DMS114 treated with DMSO at 0.1 percent for 48 hours (cell line): ENCODE measurements at regions not wholly inside any gene's neighbourhood (a gene's known extent, or its start where the extent isn't known, plus 50 kb on each side); places are given as distances from the start of the nearest gene placed in this dataset.
"Not testable (repeated sequence)": the region's sequence is repeated elsewhere in the genome, so short reads cannot be mapped to it uniquely, and the experiment has no call there.

Experiments used
- DNase-seq: peaks from one replicate; lab custom pipeline; 2025; ENCODE audit not compliant: unreplicated experiment; lab: John Stamatoyannopoulos, UW

GRCh38 chr2:40564184-40564583 is 112.3 kb upstream of the SLC8A1 start:
- no peak for DNase-seq

GRCh38 chr2:40579247-40579646 is 127.4 kb upstream of the SLC8A1 start:
- no peak for DNase-seq

GRCh38 chr2:40584432-40584831 is 132.5 kb upstream of the SLC8A1 start:
- no peak for DNase-seq

- no peak for DNase-seq
Observed at GRCh38 chr2:40591774-40592173, 139.9 kb upstream of the SLC8A1 start.

GRCh38 chr2:40592218-40592617 is 140.3 kb upstream of the SLC8A1 start:
- no peak for DNase-seq

GRCh38 chr2:40606862-40607261 is 155.0 kb upstream of the SLC8A1 start:
- no peak for DNase-seq

GRCh38 chr2:40611196-40611595 is 159.3 kb upstream of the SLC8A1 start:
- DNase-seq, result no peak

GRCh38 chr2:40625849-40626248 is 174.0 kb upstream of the SLC8A1 start:
- no peak for DNase-seq

- DNase-seq, result no peak
Observed at GRCh38 chr2:40628556-40628955, 176.7 kb upstream of the SLC8A1 start.

- no peak for DNase-seq
Observed at GRCh38 chr2:40629768-40630434, 178.0 kb upstream of the SLC8A1 start.

- DNase-seq, result no peak
Observed at GRCh38 chr2:40639320-40639719, 187.4 kb upstream of the SLC8A1 start.

GRCh38 chr2:40642237-40642636 is 190.3 kb upstream of the SLC8A1 start:
- DNase-seq, result no peak

- DNase-seq, result no peak
Observed at GRCh38 chr2:40642726-40643125, 190.8 kb upstream of the SLC8A1 start.

- DNase-seq, result no peak
Observed at GRCh38 chr2:40646642-40647041, 194.8 kb upstream of the SLC8A1 start.

- DNase-seq, result no peak
Observed at GRCh38 chr2:40652155-40652554, 200.3 kb upstream of the SLC8A1 start.

GRCh38 chr2:40653829-40654228 is 201.9 kb upstream of the SLC8A1 start:
- no peak for DNase-seq

- DNase-seq, result no peak
Observed at GRCh38 chr2:40654346-40654745, 202.5 kb upstream of the SLC8A1 start.

GRCh38 chr2:40658941-40659340 is 207.1 kb upstream of the SLC8A1 start:
- DNase-seq, result no peak

- no peak for DNase-seq
Observed at GRCh38 chr2:40665493-40666232, 213.8 kb upstream of the SLC8A1 start.

- DNase-seq, result no peak
Observed at GRCh38 chr2:40666398-40666797, 214.5 kb upstream of the SLC8A1 start.

- DNase-seq, result no peak
Observed at GRCh38 chr2:40668425-40668824, 216.5 kb upstream of the SLC8A1 start.

- not testable (repeated sequence) for DNase-seq
Observed at GRCh38 chr2:40676134-40676790, 224.4 kb upstream of the SLC8A1 start.
